SHP77 (cell line): ENCODE measurements at regions not wholly inside any gene's neighbourhood (a gene's known extent, or its start where the extent isn't known, plus 50 kb on each side); places are given as distances from the start of the nearest gene placed in this dataset.
"Not testable (repeated sequence)": the region's sequence is repeated elsewhere in the genome, so short reads cannot be mapped to it uniquely, and the experiment has no call there.

Experiments used
- DNase-seq, 2 experiments: peaks; one replicate each; lab custom pipeline; 2025; lab: John Stamatoyannopoulos, UW

DNA sequence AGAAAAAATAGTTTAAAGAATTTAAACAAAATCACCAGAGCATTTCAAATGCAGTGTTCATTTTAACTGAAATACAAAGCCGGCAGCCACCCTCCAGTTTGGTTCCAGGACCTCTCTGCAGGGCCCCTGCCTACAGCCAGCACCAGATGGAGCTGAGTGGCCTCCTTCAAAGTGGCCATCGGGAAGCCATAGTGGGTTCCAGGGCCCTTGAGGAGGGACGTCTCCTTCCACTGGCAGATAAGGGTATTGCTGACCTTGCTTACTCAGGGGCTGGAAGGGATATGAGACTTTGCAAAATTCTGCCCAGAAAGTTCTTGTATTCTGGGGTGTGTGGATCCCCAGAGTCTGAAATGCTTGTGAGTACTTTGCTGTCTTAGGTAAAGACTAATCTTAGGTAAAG, 205.2 kb upstream of the APCDD1 start:
- DNase-seq = no peak

DNA sequence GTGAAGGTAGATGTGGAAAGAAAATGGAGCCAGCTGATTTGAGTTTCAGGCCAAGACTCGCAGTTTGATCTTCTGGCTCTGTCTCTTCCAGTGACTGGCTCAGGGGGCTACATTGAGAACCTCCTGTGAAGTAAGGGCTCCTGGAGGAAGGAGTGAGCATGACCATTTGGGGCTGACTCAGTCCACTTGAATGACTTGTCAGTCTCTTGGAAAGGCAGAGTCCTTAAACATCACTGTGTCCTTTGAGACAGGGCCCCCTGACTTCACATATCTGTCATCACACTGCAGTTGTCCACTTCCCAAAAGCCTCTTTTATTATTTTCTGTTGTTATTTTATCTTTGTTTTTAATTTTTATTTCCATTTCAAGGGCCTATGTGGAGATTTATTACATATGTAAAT, 204.6 kb upstream of the APCDD1 start:
- no peak for DNase-seq

DNA sequence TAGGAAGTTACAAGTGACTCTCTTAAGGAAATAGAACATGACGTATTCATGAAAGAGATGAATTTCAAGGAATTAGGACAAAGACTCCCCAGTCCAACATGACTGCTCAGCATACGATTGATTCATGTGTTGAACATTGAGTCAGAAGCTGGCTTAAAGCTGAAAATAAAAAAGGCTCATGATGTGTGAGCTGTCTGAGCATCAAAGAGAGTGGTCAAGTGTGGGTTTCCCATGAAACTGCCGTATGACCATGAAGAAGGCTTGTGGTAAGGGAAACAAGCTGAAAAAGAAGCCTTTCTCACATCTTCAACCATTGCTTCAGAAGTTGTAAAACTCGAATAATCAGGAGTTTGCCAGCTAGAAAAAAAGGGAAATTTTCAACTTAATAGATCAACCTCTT, 201.9 kb upstream of the APCDD1 start:
- no peak for DNase-seq

DNA sequence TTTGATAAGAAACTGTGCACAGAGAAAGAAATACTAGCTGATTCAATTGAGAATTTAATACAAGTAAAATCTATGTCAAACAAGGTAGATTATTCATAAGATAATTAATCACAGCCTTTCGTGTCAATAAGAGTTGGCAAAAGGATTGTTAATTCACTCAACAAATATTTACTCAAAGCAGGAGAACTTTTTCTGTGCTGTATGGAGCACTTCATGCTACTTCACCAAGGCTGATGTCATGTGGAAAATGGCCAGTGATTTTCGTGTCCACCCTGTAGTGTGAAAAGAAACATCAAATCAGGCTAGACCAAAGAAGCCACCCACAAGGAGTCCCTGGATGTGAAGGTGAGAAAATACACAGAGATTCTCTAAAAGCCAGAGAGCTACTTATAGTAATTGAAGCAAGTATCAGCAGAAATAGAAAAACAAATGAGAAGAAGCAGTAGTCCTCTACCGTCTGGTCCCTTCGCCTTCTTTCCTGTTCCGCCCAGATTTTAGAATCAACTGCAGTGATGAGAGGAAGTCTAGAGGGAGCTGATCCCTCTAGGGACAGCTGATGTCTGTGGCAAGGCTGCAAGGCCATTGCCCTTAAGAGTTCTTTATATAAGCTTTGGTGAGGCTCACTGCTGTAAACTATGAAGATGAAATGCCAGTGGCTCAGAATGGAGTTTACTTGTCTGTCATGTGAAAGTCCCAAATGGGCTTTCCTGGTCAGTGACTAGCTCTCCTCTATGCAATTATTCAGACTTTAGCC, 201.3 kb upstream of the APCDD1 start:
- no peak for DNase-seq

DNA sequence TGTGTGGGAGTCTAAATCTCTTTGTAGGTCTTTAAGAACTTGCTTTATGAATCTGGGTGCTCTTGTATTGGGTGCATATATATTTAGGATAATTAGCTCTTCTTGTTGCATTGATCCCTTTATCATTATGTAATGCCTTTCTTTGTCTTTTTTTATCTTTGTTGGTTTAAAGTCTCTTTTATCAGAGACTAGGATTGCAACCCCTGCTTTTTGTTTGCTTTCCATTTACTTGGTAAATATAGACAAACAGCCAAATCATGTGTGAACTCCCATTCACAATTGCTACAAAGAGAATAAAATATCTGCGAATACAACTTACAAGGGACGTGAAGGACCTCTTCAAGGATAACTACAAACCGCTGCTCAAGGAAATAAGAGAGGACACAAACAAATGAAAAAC, 198.2 kb upstream of the APCDD1 start:
- DNase-seq = not testable (repeated sequence)

DNA sequence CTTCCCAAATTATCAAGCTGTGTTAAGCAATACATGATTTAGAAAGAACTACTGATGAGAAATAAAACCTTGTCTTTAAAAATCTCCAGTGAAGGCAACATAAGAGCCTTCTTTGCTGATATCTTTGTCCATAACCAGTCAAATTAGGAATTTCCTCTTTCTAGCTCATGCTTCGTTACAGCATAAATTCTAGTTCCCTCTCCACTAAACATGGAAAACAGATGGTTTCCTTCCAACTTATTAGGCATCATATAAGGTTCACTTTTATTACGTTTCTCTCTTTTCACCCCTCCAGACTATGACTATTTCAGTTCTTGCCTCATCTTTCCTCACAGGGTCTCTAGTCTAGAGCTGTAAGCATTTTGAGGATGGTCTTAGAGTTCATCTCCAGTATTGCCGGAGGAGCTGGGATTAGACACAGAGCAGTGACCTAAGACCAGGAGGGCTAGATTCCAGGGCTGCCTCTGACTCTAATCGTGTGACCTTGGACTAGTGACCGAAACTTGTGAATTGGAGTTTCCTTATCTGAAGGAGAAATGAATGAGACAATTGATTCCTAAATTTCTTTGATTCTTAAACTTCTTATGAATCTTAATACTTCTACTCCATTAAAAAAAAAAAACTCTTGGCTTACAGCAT, 195.5 kb upstream of the APCDD1 start:
- DNase-seq = no peak

DNA sequence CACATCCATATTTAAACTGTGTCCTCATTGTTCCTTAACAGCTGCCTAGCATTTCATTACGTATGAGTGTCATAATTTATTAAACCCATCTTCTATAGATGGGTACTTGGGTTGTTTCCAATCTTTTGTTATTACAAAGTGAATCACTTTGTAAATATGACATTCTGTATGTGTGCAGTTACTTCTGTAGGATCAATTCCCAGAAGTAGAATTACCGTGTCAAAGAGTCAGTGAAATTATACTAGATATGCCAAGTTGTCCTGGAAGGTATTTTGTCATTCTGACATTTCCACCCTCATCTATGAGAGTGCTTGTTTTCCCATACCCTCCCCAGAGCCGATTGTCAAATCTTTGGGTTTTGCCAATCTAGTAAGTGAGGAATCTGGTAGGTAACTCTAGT, 194.5 kb upstream of the APCDD1 start:
- peak; percentile 47 to 57 for DNase-seq

DNA sequence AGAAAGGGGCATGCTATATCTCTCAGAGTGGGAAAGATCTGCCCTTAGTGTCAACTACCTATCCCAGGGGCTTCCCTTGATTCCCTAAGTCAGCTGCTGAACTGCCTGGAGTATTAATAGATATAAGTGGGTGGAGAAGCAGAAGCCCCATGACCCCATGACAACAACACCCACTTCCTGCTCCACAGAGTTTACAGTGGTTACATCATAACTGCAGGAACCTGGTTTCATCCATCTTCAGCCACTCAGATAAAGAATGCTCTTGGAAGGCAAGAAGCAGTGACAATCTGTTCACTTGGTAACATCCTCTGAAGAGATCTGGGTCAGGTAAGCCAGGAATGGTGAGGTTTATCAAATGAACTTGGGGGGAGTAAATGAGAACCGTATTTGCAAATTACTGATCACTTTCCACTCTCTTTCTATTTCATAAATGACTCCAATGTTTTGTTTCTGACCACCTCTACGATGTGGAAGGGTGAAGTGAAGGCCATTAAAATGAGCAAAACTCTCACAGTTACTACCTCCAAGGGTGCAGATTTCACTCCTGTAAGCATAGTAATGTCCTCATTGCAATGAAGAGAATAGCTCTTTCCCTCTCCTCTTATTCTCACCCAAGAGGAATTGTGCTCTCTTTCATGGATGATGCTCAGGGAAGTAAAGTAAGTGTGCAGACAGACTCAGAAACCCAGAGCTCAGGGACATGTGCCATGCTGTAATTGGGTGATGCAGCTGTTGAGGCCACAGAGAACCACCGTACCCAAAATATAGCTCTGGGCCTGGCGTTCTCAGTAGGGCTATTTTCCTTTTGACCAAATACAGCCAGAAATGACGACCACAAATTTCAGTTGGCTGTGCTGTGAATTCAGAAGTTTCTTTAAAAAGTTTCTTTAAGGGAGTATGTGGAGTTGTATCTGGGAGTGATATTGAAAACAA, 192.8 kb upstream of the APCDD1 start:
- no peak for DNase-seq

DNA sequence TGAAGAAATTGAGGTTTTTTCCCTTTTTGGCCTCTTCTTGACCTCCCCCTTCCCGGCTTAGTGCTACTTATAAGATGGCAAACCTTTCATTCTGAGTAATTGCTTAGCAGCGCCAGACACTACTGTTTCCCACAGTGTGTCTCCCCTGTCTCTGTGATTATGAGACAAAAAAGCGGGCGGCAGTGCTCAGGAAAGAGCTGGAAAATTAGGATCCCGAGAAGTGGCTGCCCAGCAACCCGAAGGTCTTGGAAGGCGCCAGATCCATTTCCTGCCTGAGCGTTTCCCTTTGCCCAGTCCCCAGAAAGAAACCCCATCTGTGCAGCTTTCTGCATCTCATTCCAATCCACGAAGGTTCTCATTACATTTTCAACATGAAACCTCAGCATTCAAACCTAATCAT, 191.9 kb upstream of the APCDD1 start:
- DNase-seq = no peak

DNA sequence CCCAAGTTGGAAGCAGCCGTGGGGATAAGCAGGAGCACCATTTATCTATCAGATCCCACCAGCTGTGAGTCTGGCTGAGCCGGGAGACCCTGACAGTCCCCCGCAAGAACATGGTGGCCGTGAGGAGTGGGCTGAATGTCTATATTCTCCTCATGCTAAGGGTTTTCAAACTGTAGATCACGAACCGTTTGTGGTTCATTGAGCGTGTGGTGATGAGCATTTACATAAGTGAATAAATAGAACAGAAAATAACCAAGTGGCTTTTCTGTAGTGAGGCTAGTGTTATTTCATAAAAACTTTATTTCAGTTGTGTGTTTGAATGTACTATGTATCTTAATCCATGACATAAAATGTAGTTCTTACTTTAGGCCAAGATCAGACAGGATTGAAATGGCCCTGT, 190.2 kb upstream of the APCDD1 start:
- DNase-seq = no peak

DNA sequence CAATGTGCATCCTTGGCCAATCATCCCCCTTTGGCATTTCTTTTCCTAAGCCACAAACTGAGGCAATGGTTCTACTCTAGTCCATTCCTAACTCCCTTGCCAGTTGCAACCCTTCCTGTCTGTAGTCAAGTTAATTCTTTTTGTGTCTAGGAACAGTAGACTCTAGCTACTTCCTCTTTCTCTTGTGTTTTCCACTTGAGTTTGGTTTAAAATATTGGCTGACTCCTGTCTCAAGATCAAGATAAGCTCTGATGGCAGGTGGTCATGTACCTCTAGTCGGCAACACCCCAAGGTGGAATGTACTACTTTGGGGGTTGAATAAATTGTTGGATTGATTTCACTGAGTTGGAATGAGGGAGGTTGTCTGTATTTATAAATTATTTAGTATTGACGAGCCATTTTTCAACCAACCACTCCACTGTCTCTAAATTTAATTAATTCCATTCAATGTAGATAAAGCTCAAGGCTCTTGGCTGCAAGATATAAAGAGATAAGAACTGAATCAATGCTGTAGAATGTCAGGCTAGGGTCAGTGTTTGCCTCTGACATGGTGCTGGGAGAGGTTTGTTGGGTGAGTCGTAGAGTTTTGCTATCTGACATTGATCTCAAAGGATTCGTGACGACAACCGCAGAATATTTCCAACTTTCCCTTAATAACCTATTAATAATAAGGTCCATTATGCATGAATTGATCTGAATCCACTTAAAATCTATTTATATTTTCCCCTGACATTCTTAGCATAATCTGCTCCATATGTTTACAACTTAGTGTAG, 188.7 kb upstream of the APCDD1 start:
- no peak for DNase-seq

DNA sequence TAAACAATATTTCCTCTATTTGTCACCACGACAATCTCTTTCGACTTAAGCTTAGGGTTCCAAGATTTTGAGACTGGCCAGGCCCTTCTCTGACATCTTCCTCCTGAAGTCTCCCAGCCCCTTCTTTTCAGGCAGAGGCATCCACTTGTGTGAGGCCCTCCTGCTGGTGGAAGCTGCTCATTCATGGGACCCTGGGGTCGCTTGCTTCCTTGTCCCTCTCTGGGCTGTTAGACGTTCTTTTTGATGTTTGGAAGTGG, 188.2 kb upstream of the APCDD1 start:
- DNase-seq = no peak

DNA sequence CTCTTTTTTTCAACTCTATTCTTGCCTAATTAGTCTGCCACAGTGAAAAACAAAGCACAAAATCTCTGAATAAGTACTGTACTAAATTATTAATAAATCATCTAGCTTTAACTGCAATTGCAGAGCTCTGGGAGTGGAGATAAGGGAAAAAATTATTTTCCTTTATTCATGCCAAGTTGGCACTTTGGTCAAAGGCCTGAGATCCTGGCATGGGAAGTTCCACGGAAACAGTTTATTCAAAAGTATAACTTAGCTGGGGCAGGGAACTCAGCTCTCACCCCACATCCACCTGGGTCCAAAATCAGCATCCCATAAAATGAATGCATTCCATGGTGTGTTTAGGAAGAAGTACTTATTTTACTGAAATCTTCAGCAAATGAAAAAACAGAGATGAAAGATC, 185.2 kb upstream of the APCDD1 start:
- DNase-seq = no peak

DNA sequence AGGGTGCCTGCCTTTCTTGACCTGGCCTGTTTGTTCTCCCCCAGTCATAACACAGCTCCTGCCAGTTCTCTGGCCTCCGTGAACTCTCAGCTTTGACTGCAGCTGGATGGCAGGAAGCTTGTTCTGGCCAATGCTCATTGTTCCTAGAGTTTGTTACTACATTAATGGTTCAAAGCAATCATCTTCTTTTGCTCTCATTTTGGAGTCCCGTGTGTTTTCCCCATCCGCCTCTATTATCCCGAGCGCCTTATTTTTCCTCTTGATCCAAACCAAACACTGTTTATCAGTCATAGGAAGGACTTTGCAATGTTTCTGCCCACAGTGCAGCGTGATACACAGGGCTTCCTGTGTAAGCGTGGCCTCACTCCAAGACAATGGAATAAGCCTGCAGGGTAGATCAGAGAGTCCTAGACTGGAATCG, 184.3 kb upstream of the APCDD1 start:
- no peak for DNase-seq

DNA sequence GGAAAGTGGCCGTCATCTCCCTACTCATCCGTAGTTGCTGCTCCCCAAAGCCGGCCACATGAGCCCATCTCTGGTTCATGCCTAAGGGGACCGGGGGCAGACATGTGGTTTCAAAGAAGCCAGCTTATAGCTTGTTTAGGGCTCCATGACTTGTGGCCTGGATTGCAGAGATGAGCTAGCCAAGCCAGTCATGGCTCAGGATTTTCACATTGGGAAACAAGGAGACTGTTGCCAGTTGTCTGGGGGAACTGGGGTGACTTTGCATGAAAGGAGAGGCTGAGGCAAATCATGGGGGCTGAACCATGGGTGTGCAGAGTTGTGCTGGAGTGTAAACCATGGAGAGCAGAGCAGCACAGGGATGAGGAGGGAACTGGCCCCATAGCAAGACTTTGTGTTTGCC, 183.0 kb upstream of the APCDD1 start:
- DNase-seq = no peak

DNA sequence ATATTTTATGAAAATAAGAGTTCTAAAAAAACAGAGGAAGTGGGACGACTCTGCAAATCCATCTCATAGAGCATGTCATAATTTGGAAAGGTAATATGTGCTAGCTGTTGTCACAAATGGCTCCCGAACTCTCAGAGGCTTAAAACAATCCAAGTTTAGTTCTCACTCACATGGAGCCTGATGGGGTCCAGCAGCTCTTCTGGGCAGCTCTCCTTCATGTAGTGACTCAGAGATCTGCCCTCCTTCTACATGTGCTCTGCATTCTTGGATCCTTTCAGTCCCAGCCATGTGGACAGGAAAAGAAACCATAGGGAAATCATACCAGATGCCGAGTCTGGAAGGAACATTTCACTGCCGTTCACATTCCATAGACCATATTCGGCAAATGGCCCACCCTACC, 180.1 kb upstream of the APCDD1 start:
- no peak for DNase-seq

DNA sequence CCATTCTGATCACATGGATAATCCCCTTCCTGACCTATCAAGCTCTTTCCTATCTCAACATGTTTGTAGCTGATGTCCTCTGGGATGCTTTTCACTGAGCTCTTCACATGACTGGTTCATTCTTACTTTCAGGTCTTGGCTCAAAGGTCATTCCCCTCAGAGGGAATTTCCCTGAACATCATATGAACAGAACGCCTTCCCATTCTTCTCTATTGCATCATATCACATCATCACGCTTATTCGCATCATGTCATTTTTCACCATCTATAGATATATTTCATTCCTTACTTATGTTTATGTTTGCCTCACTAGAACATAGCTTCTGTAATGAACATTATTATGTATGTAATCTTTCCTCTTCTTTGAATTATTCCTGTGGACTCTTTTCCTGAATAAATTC, 178.9 kb upstream of the APCDD1 start:
- DNase-seq = no peak

DNA sequence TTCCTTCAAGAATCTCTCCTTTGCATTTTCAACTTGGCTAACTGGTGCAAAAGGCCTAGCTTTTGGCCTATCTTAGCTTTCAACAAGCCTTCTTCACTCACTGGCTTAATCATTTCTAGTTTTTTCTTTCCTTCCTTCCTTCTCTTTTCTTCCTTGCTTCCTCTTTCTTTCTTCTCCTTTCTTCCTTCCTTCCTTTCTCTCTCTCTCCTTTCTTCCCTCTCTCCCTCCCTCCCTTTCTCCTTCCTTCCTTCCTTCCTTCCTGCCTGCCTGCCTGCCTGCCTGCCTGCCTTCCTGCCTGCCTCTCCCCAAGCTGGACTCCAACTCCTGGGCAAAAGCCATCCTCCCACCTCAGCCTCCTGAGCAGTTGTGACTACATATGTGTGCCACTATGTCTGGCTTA, 176.2 kb upstream of the APCDD1 start:
- no peak for DNase-seq

DNA sequence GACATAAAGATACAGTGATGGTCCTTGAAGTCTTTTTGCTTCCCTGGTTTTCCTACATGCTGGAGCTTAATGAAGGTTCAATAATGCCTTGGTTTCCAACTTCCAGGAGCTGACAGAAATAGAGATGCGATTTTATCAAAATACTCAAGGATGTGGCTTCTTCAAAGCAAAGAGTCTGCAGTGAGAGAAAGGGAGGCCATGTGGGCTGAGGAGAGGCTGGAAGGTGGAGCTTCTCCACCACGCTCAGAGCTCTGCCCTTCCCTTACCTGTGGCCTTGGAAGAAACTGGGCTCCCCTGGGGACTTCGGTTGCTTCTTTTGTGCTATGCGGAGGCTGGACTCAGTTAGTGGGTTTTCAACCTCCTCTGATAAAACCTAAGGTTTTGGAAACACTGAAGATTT, 175.0 kb upstream of the APCDD1 start:
- no peak for DNase-seq

DNA sequence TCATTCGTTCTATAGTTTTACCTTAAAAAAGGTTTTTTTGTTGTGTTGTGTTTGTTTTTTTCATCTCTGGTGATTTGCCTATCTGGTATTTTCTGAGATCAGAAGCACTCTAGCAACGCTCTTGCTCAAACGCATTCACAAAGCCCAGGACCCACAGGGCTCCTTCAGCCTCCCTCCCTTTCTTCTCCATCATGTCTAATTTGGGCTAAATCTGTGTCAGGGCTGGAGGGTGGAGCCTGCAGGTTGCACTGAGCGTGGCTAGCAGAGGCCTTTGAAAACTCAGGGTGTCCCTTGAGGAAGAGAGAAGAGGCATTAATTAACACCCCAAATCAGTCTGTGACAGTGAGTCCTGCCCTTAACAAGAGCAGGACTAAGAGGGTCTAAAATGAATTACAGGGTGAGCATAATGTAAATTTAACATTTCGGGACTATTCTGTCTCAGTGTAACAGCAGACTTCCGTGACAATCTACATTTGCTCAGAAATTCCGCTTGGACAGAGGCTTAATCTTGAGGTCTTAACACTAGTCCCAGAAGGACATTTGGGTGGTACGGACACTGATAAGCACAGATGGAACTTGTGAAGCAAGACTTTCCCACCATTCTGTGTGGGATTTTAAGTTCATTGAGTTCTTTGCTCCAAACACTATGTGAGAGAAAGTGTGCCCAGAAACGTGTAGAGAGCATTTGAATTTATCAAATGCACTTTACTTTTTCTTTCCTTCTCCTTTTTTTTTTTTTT, 174.4 kb upstream of the APCDD1 start:
- no peak for DNase-seq

DNA sequence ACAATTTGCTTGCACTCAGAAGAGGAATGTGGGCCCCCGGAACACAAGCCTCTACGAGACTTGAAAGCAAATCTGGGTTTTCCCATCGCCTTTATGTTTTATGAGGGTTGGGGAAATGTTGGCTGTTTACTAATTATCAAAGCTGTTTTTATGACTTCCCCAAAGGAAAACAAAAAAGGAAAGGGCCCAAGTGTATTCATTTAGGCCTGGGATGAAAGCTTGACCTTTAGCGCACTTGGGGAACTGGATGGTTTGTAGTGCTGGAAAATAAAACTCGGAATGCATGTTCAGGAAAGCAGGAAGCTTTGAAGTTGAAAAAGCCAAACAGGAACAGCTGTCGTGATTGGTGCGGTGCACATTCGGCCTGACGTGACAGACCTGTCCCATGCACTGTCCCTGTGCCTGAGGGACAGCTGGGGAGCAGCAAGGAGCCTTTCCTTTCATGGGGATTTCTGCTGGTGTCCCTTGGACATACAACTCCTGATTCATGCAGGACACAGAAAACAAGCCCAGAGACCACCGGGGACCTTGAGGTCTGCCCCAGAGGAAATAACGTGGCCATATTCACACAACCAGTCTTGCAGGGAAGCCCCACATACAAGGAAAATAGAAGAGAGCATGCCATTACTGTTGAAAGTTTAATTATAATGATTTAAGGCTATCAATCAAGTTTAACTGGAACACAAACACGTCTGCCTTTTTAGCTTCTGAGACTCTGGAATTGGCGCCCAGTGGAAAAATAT, 169.7 kb upstream of the APCDD1 start:
- no peak for DNase-seq
